Activated CD8-positive, alpha-beta memory T cell treated with anti-CD3 and anti-CD28 coated beads, Interleukin-2, amount 10 ng/mL, durations not matched to agents 7 days and 5 days (primary cell): ENCODE measurements at regions not wholly inside any gene's neighbourhood (a gene's known extent, or its start where the extent isn't known, plus 50 kb on each side); places are given as distances from the start of the nearest gene placed in this dataset.

Experiments
- ATAC-seq: fragments of 150-1000 bp; cut with Tn5 transposase; one replicate; pipeline ENCODE4 v1.10.0; 2021; ENCODE audit warnings: moderate library complexity
- CTCF ChIA-PET: fragments of 350-600 bp; sonication (Branson Sonifier 250); formaldehyde crosslinking; loops from one replicate; lab custom pipeline; 2021; ENCODE audit warnings: antibody characterized with exemption; lab: Charles Lee
- DNase-seq: peaks from one replicate; pipeline ENCODE4 v3.0.0-alpha.2; 2020
- H3K27ac Mint-ChIP-seq: one replicate; pipeline ENCODE4 v1.8.0; 2021; ENCODE audit warnings: mild to moderate bottlenecking, mixed read lengths
- H3K27me3 Mint-ChIP-seq: one replicate; pipeline ENCODE4 v1.8.0; 2021; ENCODE audit warnings: mixed read lengths
- H3K36me3 Mint-ChIP-seq: one replicate; pipeline ENCODE4 v1.8.0; 2021; ENCODE audit warnings: mild to moderate bottlenecking, mixed read lengths
- H3K4me1 Mint-ChIP-seq: one replicate; pipeline ENCODE4 v1.8.0; 2021; ENCODE audit warnings: mixed read lengths
- H3K4me3 Mint-ChIP-seq: one replicate; pipeline ENCODE4 v1.8.0; 2021; ENCODE audit warnings: mild to moderate bottlenecking, moderate library complexity, mixed read lengths
- H3K9me3 Mint-ChIP-seq: one replicate; pipeline ENCODE4 v1.8.0; 2022; ENCODE audit warnings: low read depth, mixed read lengths

- peaks cover 2% of the 10 kb centered on the region for H3K4me1 Mint-ChIP-seq
- CTCF ChIA-PET = no interaction called here
- no peak for DNase-seq
- H3K27ac Mint-ChIP-seq = no peak overlapping the region
- H3K4me3 Mint-ChIP-seq = no peak overlapping the region
- H3K36me3 Mint-ChIP-seq = no peaks in the 10 kb centered on the region
- ATAC-seq = no peak
- H3K27me3 Mint-ChIP-seq = no peaks in the 10 kb centered on the region
- no peaks in the 10 kb centered on the region for H3K9me3 Mint-ChIP-seq
Observed at GRCh38 chr19:8893419-8893818, 61.2 kb downstream of the MBD3L1 start.

GRCh38 chr19:8897106-8897505, 64.9 kb downstream of the MBD3L1 start:
- H3K9me3 Mint-ChIP-seq = no peaks in the 10 kb centered on the region
- peaks cover 2% of the 10 kb centered on the region for H3K4me1 Mint-ChIP-seq
- H3K27ac Mint-ChIP-seq = no peak overlapping the region
- H3K4me3 Mint-ChIP-seq = no peak overlapping the region
- no peaks in the 10 kb centered on the region for H3K36me3 Mint-ChIP-seq
- CTCF ChIA-PET = no interaction called here
- DNase-seq (no peak), ATAC-seq (no peak)
- no peaks in the 10 kb centered on the region for H3K27me3 Mint-ChIP-seq

DNA sequence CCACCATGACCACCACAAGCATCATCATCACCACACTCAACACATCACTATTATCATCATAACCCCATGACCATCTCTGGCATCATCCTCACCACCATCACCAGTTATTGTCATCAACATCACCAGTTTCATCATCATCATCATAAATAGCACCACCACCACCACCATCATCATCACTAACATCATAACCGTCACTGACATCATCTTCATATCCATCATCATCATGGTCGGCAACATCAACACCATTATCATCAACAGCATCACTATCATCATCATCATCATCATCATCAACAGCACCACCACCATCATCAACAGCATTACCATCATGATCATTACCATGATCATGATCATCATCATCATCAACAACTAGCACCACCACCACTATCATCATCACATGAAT, 67.2 kb downstream of the MBD3L1 start:
- DNase-seq (no peak), ATAC-seq (no peak)
- no peak overlapping the region for H3K27ac Mint-ChIP-seq
- CTCF ChIA-PET = no interaction called here
- no peaks in the 10 kb centered on the region for H3K36me3 Mint-ChIP-seq
- no peaks in the 10 kb centered on the region for H3K9me3 Mint-ChIP-seq
- H3K27me3 Mint-ChIP-seq = no peaks in the 10 kb centered on the region
- H3K4me1 Mint-ChIP-seq = peaks cover 2% of the 10 kb centered on the region
- no peak overlapping the region for H3K4me3 Mint-ChIP-seq

DNA sequence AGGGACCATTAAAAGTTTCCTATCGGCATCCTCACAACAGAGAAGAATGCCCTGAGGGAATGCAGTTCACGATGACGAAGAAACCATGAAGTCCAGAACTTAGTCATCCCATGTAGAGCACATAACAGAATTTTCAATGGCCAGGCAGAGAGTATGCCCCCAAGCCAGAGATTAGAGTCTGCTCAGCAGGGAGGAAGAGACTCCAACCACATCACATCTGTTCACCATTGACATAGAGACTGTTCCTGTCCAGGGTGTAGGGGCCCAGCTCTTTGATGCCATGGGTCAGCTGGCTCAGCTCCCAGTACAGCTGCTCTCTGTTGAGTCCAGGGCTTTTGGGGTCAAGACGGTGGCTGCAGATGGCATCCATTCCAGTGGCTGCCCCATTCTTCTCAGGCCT, 68.2 kb downstream of the MBD3L1 start:
- H3K27me3 Mint-ChIP-seq = no peaks in the 10 kb centered on the region
- CTCF ChIA-PET = no interaction called here

DNA sequence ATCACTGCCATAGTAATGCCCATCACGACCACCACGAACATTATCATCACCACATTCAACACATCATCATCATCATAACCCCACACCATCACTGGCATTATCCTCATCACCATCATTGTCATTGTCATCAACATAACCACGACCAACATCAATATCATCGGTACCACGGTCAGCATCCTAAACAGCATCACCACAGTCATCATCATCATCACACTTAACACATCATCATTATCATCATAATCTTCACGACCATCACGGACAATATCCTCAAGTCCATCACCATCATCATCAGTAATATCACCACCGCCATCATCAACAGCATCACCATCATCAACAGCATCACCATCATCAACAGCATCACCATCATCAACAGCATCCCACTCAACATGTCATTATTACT, 70.3 kb downstream of the MBD3L1 start:
- Mint-ChIP-seq H3K9me3 (no peaks in the 10 kb centered on the region), H3K4me1 (no peaks in the 10 kb centered on the region), H3K27me3 (no peaks in the 10 kb centered on the region), H3K27ac (no peak overlapping the region), H3K4me3 (no peak overlapping the region), H3K36me3 (no peaks in the 10 kb centered on the region)
- DNase-seq (no peak), ATAC-seq (no peak)
- CTCF ChIA-PET = no interaction called here

More for the DNA sequence above, 68.2 kb downstream of the MBD3L1 start:
- H3K4me3 Mint-ChIP-seq = no peak overlapping the region
- H3K36me3 Mint-ChIP-seq = no peaks in the 10 kb centered on the region
- H3K4me1 Mint-ChIP-seq = peaks cover 2% of the 10 kb centered on the region
- no peak for DNase-seq
- no peak overlapping the region for H3K27ac Mint-ChIP-seq
- no peaks in the 10 kb centered on the region for H3K9me3 Mint-ChIP-seq
- no peak for ATAC-seq

- Mint-ChIP-seq H3K27ac (no peak overlapping the region), H3K4me1 (no peaks in the 10 kb centered on the region), H3K9me3 (no peaks in the 10 kb centered on the region), H3K27me3 (no peaks in the 10 kb centered on the region), H3K4me3 (no peak overlapping the region), H3K36me3 (no peaks in the 10 kb centered on the region)
- CTCF ChIA-PET = no interaction called here
- ATAC-seq (no peak), DNase-seq (no peak)
Observed at GRCh38 chr19:8904597-8904996, 72.4 kb downstream of the MBD3L1 start.

DNA sequence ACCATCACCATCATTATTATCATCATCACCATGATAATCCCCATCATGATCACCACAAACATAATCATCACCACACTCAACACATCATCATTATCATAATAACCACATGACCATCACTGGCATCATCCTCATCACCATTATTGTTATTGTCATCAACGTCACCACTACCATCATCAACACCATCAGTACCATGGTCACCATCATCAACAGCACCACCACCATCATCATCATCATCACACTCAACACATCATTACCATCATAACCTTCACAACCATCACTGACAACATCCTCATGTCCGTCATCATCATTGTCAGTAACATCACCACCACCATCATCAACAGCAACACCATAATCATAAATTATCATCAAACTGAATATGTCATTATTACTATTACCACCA, 73.2 kb downstream of the MBD3L1 start:
- H3K36me3 Mint-ChIP-seq = no peaks in the 10 kb centered on the region
- CTCF ChIA-PET = no interaction called here
- DNase-seq (no peak), ATAC-seq (no peak)
- no peak overlapping the region for H3K27ac Mint-ChIP-seq
- no peaks in the 10 kb centered on the region for H3K9me3 Mint-ChIP-seq
- H3K27me3 Mint-ChIP-seq = no peaks in the 10 kb centered on the region
- no peak overlapping the region for H3K4me3 Mint-ChIP-seq
- no peaks in the 10 kb centered on the region for H3K4me1 Mint-ChIP-seq

DNA sequence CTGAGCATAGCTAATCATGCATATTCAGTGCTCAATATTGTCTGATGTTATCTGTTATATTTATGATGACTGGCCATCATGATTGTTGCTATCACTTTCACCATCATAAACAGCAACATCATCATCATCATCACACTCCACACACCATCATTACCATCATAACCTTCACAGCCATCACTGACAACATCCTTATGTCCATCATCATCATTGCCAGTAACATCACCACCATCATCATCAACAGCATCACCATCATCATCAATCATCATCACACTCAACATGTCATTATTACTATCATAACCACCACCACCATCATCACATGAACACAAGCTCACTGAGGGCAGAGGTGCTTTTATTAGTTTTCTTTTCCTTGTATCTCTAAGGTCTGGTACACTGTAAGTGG, 75.9 kb downstream of the MBD3L1 start:
- CTCF ChIA-PET = no interaction called here
- Mint-ChIP-seq H3K27me3 (no peaks in the 10 kb centered on the region), H3K4me1 (no peaks in the 10 kb centered on the region), H3K36me3 (no peaks in the 10 kb centered on the region), H3K27ac (no peak overlapping the region), H3K9me3 (no peaks in the 10 kb centered on the region), H3K4me3 (no peak overlapping the region)
- no peak for DNase-seq
- no peak for ATAC-seq

- no peaks in the 10 kb centered on the region for H3K36me3 Mint-ChIP-seq
- no peak for ATAC-seq
- CTCF ChIA-PET = no interaction called here
- H3K9me3 Mint-ChIP-seq = no peaks in the 10 kb centered on the region
- H3K27me3 Mint-ChIP-seq = no peaks in the 10 kb centered on the region
- H3K27ac Mint-ChIP-seq = no peak overlapping the region
- no peak overlapping the region for H3K4me3 Mint-ChIP-seq
- DNase-seq = no peak
- H3K4me1 Mint-ChIP-seq = no peaks in the 10 kb centered on the region
Observed at GRCh38 chr19:8910775-8911414, 78.7 kb downstream of the MBD3L1 start.

DNA sequence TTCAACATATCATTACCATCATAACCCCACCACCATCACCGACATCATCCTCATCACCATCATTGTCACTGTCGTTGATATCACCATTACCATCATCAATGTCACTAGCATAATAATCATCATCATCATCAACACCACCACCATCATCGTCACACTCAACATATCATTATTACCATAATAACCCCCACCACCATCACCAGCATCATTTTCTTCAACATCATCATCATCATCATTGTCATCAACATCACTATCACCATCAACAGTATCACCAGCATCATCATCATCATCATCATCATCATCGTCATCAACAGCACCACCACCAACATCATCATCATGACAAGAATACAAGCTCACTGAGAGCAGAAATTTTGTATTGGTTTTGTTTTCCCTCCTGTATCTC, 83.8 kb downstream of the MBD3L1 start:
- Mint-ChIP-seq H3K27ac (no peak overlapping the region), H3K36me3 (no peaks in the 10 kb centered on the region), H3K9me3 (no peaks in the 10 kb centered on the region), H3K4me1 (no peaks in the 10 kb centered on the region), H3K27me3 (no peaks in the 10 kb centered on the region), H3K4me3 (no peak overlapping the region)
- DNase-seq = no peak
- CTCF ChIA-PET = no interaction called here
- no peak for ATAC-seq

DNA sequence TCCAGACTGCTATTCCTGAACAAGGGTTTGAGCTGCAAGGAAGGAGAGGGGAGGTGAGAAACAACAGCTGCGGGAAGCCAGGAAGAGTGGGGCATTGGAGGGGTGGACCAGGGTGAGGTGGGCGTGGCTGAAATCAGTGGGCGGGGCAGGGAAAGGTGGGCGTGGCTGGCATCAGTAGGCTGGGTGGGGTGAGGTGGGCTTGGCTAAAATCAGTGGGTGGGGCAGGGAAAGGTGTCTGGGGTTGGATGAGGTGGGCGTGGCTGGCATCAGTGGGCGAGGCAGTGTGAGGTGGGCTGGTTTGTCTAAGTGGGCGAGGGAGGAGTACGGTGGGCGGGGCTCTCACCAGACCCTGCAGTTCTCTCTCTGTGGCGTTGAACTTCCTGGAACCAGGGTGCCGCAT, 87.6 kb downstream of the MUC16 start:
- no peak for DNase-seq
- Mint-ChIP-seq H3K27ac (no peak overlapping the region), H3K27me3 (no peaks in the 10 kb centered on the region), H3K4me1 (no peaks in the 10 kb centered on the region), H3K36me3 (no peaks in the 10 kb centered on the region), H3K4me3 (no peak overlapping the region), H3K9me3 (no peaks in the 10 kb centered on the region)
- ATAC-seq = no peak
- CTCF ChIA-PET = no interaction called here

GRCh38 chr19:8924283-8924682, 85.9 kb downstream of the MUC16 start:
- Mint-ChIP-seq H3K27ac (no peak overlapping the region), H3K9me3 (peaks cover 2% of the 10 kb centered on the region), H3K36me3 (no peaks in the 10 kb centered on the region), H3K4me3 (no peak overlapping the region), H3K4me1 (no peaks in the 10 kb centered on the region), H3K27me3 (no peaks in the 10 kb centered on the region)
- ATAC-seq (no peak), DNase-seq (no peak)
- CTCF ChIA-PET = interaction anchor here (0.7 kb wide), 2 partner anchors 343 to 590 kb away, joined by 3 to 4 read pairs; no protein-coding TSS in a partner anchor

DNA sequence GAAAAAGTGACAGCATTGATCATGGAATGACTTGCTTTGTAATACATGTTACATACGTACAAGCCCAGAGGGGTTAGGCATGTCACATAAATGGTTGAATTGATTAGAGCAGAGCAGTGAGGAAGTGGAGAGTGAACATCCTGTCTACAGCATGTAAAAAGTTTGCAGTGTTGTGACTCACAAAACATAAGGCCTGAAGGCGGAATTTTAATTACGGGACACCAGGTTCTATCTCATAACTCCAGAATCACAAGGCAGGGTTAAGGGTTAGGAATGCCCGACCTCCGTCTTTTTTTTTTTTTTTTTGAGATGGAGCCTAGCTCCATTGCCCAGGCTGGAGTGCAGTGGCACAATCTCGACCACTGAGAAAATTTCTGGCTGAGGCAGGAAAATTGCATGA, 83.9 kb downstream of the MUC16 start:
- H3K4me3 Mint-ChIP-seq = no peak overlapping the region
- peaks cover 2% of the 10 kb centered on the region for H3K9me3 Mint-ChIP-seq
- no peaks in the 10 kb centered on the region for H3K27me3 Mint-ChIP-seq
- DNase-seq (no peak), ATAC-seq (no peak)
- H3K4me1 Mint-ChIP-seq = no peaks in the 10 kb centered on the region
- no peak overlapping the region for H3K27ac Mint-ChIP-seq
- CTCF ChIA-PET = interaction anchor here (0.8 kb wide), 1 partner anchor 8 kb away, joined by 3 read pairs; no protein-coding TSS in a partner anchor
- H3K36me3 Mint-ChIP-seq = no peaks in the 10 kb centered on the region

- no peak for DNase-seq
- Mint-ChIP-seq H3K27me3 (no peaks in the 10 kb centered on the region), H3K36me3 (no peaks in the 10 kb centered on the region), H3K27ac (no peak overlapping the region), H3K9me3 (no peaks in the 10 kb centered on the region), H3K4me1 (no peaks in the 10 kb centered on the region), H3K4me3 (no peak overlapping the region)
- CTCF ChIA-PET = no interaction called here
- no peak for ATAC-seq
Observed at GRCh38 chr19:8935460-8935859, 74.7 kb downstream of the MUC16 start.

- no peaks in the 10 kb centered on the region for H3K36me3 Mint-ChIP-seq
- CTCF ChIA-PET = no interaction called here
- H3K27me3 Mint-ChIP-seq = no peaks in the 10 kb centered on the region
- H3K9me3 Mint-ChIP-seq = no peaks in the 10 kb centered on the region
- H3K4me3 Mint-ChIP-seq = no peak overlapping the region
- DNase-seq (no peak), ATAC-seq (no peak)
- no peaks in the 10 kb centered on the region for H3K4me1 Mint-ChIP-seq
- H3K27ac Mint-ChIP-seq = no peak overlapping the region
Observed at GRCh38 chr19:8938576-8938975, 71.6 kb downstream of the MUC16 start.
